SK-N-SH treated with all-trans-retinoic acid at 6 μM for 48 hours (cell line): ENCODE measurements at regions not wholly inside any gene's neighbourhood (a gene's known extent, or its start where the extent isn't known, plus 50 kb on each side); places are given as distances from the start of the nearest gene placed in this dataset.

Experiments
- OSR1 ChIP-seq: fragments of 250-450 bp; sonication (Bioruptor Pico); IDR thresholded peaks from 2 replicates; pipeline ENCODE4 v1.8.0; 2022; ENCODE audit warnings: moderate library complexity, mild to moderate bottlenecking, inconsistent platforms
- PPARA ChIP-seq: fragments of 250-450 bp; sonication (Bioruptor Pico); IDR thresholded peaks from 2 replicates; pipeline ENCODE4 v1.5.0; 2020; ENCODE audit warnings: mild to moderate bottlenecking, borderline replicate concordance
- RARB ChIP-seq: fragments of 250-450 bp; sonication (Bioruptor Pico); IDR thresholded peaks from 2 replicates; pipeline ENCODE4 v1.8.0; 2021; ENCODE audit warnings: mild to moderate bottlenecking, moderate library complexity
- SNAI2 ChIP-seq: fragments of 250-450 bp; sonication (Bioruptor Pico); IDR thresholded peaks from 2 replicates; pipeline ENCODE4 v1.5.0; 2020; ENCODE audit warnings: mild to moderate bottlenecking, moderate library complexity
- TF ChIP-seq, protein P1 (sequence below): fragments of 250-450 bp; sonication (Bioruptor Pico); IDR thresholded peaks from 2 replicates; pipeline ENCODE4 v1.5.1; 2020; ENCODE audit warnings: low read depth, mild to moderate bottlenecking, moderate library complexity
- TF ChIP-seq, protein P2 (sequence below): fragments of 250-450 bp; sonication (Bioruptor Pico); IDR thresholded peaks from 2 replicates; pipeline ENCODE4 v1.8.0; 2021; ENCODE audit warnings: low read depth, mild to moderate bottlenecking, moderate library complexity, borderline replicate concordance

DNA sequence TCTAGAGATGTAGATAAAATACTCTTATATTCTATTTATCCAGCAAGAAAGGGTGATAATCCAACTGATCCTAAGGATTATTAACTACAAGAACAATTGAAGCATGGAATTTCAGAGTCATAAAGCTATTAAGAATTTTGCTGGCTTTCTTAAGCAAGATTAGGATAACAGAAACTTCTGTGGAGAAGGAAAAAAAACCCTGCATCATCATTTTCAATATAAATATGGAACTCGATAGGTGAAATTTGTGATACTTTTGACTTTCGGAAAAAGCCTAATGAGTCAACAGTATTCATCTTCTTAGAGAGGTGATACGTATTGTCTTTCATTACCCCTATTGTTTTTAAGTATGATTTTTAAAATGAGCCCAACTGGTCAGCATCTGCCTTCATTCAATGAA lies 593.3 kb downstream of the CPS1 start:
- TF ChIP-seq, protein P1, sequence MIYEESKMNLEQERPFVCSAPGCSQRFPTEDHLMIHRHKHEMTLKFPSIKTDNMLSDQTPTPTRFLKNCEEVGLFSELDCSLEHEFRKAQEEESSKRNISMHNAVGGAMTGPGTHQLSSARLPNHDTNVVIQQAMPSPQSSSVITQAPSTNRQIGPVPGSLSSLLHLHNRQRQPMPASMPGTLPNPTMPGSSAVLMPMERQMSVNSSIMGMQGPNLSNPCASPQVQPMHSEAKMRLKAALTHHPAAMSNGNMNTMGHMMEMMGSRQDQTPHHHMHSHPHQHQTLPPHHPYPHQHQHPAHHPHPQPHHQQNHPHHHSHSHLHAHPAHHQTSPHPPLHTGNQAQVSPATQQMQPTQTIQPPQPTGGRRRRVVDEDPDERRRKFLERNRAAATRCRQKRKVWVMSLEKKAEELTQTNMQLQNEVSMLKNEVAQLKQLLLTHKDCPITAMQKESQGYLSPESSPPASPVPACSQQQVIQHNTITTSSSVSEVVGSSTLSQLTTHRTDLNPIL: no peak
- TF ChIP-seq, protein P2, sequence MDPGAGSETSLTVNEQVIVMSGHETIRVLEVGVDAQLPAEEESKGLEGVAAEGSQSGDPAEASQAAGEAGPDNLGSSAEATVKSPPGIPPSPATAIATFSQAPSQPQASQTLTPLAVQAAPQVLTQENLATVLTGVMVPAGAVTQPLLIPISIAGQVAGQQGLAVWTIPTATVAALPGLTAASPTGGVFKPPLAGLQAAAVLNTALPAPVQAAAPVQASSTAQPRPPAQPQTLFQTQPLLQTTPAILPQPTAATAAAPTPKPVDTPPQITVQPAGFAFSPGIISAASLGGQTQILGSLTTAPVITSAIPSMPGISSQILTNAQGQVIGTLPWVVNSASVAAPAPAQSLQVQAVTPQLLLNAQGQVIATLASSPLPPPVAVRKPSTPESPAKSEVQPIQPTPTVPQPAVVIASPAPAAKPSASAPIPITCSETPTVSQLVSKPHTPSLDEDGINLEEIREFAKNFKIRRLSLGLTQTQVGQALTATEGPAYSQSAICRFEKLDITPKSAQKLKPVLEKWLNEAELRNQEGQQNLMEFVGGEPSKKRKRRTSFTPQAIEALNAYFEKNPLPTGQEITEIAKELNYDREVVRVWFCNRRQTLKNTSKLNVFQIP (CRISPR knock-in tag): no peak
- TF ChIP-seq SNAI2 (CRISPR knock-in tag): no peak
- no peak for TF ChIP-seq OSR1
- no peak for TF ChIP-seq RARB (CRISPR knock-in tag)
- TF ChIP-seq PPARA (CRISPR knock-in tag): no peak
